GM21723 (cell line): ENCODE measurements at regions not wholly inside any gene's neighbourhood (a gene's known extent, or its start where the extent isn't known, plus 50 kb on each side); places are given as distances from the start of the nearest gene placed in this dataset.
"Not testable (repeated sequence)": the region's sequence is repeated elsewhere in the genome, so short reads cannot be mapped to it uniquely, and the experiment has no call there.

Experiments used
- ATAC-seq: cut with Tn5 transposase; IDR thresholded peaks from one replicate; pipeline ENCODE4 v1.9.1; 2021; ENCODE audit warnings: mild to moderate bottlenecking, moderate library complexity; ENCODE audit not compliant: unreplicated experiment

- ATAC-seq = no peak
Measured at GRCh38 chr7:153070141-153070540, 310.6 kb downstream of the ACTR3B start.

- no peak for ATAC-seq
Measured at GRCh38 chr7:153072806-153073205, 313.3 kb downstream of the ACTR3B start.

GRCh38 chr7:153076289-153076688 lies 316.7 kb downstream of the ACTR3B start:
- ATAC-seq = not testable (repeated sequence)

GRCh38 chr7:153081496-153081895 lies 321.9 kb downstream of the ACTR3B start:
- no peak for ATAC-seq

DNA sequence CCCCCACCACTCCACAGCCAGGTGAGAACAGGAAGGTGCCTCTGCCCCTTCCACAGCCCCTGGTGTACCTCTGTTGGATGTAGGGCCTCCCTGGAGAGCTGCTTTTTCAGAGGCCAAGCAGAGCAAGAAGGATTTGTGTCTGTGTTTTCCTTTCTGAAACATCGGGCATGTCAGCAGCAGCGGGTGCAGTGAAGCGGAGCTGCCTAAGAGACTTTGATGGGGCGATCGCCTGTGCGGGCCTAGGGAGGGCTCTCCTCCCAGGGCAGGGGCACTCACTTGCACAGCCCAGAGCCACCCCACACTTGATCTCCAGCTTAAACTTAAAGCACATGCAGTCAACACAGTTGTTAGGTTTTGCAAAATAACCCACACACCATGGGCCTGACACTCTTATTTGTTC lies 324.7 kb downstream of the ACTR3B start:
- no peak for ATAC-seq

DNA sequence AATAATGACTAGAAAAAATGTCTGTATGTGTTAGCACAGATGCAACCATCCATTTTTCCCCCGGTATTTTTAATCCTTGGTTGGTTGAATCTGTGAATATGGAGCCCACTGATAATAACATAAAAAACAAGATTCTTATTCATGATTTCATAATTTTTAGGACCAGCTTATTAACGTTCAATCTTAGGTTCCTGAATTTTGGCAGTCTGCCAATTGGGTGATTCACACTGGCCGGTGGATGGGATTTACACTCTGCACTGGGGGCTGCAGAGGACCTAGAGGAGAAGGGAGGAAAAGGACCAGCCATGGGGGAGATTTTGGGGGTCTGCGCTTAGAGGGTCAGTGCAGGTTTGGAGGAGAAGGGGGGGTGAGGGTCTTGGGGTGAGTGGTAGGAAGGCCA lies 327.9 kb downstream of the ACTR3B start:
- ATAC-seq = no peak

DNA sequence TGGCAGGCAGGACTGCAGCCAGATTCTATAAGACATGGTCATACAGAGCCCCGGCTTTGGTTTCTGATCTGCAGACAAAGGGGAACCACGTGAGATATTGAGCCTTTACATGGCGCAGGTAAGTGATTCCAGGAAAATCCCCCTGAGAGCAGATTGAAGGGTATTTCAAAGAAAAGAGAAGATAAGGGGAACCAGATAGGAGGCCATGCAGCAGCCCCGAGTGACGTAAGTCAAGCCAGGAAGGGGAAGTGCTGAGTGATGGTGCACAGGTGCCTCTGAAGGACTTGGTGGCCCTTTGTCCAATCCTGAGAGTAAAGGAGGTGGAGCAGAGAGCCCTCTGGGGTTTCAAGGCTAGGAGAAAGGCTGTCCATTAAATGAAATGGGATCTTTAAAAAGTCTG lies 329.0 kb downstream of the ACTR3B start:
- ATAC-seq = no peak

DNA sequence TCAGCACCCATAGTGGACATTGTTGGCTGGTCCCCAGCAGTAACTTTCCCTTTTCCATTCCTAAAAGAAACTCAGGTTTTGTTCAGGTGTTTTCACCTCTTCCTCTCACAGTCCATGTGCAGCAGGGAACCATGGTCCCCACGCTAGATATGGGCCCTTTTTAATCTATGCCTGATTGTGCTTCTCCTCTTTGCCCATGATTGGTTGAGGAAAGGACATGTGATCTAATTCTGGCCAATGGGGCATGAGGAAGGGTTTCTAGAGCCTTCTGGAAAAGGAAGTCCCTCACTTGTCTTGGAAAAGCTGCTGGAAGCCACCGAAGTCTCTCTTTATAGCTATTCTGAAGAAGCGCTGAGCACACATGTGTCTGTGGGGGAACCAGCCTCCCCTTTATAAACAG lies 330.7 kb downstream of the ACTR3B start:
- no peak for ATAC-seq

DNA sequence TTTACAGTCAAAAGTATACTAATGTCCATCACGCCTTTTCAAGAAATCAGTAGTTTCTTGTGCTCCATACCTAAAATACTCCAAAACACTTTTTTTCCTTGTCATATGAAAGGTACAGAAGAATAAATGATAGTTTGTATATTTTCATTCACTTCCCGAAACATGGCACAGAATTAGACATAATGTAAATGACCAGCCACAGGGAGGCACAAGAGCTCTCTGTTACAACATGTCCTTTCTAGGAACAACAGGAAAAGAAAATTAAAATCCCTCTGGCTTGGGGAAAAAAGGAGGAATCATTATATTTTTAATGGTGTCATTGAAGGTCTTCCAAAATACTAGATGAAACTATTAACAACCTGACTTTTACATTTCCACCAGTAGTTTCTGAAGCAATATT lies 331.2 kb downstream of the ACTR3B start:
- ATAC-seq = no peak

DNA sequence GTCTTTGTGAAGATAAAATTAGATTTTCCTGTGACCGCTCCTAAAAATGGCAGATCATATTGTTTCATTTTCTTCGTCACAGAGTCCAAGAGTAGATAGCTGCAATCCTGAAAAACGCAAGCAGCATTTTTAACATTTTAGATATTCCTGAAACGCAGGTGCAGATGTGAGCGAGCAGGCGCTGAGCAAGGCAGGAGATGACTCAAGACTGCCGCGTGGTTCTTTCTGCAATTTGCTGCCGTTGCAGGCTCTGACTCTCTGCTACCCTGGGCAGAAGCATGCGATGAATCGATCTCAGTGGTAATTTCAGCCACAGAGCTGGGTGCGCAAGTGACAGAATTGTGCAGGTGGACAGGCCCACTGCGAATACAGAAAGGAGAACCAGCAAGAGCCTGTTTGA lies 331.9 kb downstream of the ACTR3B start:
- ATAC-seq = no peak

DNA sequence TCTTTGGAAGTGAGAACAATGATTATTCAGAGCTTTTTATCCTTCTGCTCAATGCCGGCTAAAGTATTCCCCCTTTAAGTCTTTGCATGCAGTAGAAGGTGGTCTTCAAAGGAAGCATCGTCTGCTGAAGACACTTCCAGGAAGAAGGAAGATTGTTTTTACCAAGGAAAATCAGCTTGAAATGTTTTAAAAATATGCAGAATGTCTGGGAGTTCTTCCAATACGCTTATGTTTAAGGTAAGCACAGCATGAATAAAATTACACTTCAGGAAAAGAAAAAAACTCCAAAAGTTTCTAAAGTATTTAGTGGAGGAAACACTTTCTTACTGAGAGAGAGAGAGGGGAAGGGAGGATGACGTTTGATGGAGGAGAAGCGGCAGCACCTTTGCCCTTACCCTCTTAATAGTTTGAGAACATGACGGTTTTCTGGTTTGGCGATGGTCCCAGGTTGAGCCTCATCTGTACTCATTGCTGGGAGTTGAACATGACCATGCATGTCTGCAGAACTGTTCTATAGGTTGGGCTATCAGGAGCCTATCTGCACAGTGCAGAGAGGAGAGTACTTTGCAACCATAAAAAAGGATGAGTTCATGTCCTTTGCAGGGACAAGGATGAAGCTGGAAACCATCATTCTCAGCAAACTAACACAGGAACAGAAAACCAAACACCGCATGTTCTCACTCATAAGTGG lies 338.1 kb downstream of the ACTR3B start:
- no peak for ATAC-seq

DNA sequence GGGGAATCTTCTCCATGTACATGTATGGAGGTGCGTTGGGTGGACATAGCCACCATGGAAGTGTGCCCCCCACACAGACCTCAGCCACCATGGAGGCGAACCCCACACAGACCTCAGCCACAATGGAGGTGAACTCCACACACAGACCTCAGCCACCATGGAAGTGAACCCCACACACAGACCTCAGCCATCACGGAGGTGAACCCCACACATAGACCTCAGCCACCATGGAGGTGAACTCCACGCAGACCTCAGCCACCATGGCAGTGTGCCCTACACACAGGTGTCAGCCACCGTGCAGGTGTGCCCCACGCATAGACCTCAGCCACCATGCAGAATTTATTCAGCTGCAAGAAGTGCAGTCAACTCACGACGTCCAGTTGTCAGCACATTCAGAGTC lies 339.7 kb downstream of the ACTR3B start:
- no peak for ATAC-seq

- no peak for ATAC-seq
Measured at GRCh38 chr7:153100691-153101237, 341.2 kb downstream of the ACTR3B start.

- ATAC-seq = no peak
Measured at GRCh38 chr7:153103202-153103601, 343.6 kb downstream of the ACTR3B start.

GRCh38 chr7:153107826-153108225 lies 348.3 kb downstream of the ACTR3B start:
- no peak for ATAC-seq

GRCh38 chr7:153109566-153109965 lies 350.0 kb downstream of the ACTR3B start:
- no peak for ATAC-seq

GRCh38 chr7:153110606-153111005 lies 351.1 kb downstream of the ACTR3B start:
- no peak for ATAC-seq

- not testable (repeated sequence) for ATAC-seq
Measured at GRCh38 chr7:153122255-153122654, 362.7 kb downstream of the ACTR3B start.

DNA sequence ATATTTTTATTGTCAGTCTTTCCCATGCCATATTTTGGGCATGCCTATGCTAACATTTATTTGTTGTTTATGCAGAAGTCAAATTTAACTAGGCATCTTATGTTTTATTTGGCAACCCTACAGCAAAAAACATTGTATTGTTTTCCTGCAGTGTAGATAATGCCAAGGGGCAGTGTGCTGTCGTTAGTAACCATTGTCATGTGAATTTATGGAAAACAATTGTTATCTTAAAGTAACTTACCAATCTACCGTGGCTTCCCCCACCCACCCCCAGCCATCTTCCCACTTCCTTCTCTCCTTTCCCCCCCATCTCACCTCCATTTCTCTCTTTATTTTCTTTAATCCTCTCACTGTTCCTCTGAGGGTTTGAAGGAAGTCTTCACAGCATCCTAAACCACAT lies 370.5 kb downstream of the ACTR3B start:
- no peak for ATAC-seq

DNA sequence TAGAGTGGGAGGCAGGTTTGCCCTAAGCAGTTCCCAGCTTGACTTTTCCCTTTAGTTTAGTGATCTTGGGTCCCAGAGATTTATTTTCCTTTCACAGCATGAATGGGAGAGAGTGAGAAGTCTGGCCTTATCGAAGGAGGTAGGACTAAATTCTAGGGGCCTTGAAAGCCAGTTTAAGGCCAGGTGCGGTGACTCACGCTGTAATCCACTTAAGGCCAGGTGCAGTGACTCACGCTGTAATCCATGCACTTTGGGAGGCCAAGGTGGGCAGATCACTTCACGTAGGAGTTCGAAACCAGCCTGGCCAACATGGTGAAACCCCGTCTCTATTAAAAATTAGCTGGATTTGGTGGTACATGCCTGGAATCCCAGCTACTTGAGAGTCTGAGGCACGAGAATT lies 392.2 kb downstream of the ACTR3B start:
- ATAC-seq = no peak

DNA sequence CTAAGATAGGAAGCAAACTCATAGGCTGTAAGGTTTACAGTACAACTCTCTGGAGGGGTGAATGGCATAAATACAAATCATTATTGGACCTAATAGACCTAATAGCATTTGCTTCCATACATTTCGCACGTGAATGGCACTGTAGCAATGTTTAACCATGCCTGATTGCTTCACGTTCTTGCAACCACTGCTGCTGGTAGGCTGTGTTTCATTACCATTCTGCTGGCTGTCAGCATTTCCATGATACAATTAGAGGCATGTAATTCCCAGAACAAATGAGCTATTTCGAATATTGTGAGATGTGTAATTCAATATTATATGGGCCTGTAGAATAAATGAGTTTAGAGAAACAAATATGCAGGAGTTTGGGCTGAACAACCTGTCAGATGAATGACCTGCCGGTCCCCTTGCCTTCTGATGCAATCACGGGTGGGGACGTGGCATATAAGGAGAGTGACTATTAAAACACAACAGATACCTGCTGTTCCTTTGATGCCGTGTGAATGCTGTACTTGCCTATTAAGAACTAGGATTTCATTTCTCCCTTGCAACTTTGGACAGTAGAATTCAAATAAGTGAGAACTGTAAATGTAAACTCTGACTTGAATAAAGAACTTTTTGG lies 393.4 kb downstream of the ACTR3B start:
- ATAC-seq = no peak

DNA sequence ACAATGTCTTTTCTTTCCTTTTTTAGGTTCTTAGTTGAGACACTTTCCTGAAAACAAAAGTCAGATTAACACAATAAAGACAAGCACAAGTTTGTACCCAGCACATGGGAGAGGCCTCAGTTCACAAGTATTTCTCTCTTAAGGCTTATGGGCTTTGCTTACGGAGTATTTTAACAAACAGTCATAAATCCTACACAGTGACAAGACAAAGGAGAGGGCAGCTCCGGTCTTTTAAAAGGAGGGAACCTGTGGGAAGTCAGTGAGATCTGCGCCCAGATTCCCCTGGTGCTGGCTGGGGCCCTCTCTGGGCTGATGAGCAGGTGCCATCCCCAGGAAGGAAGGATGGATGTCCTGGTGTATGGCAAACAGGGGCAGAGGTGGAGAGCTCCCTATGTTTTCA lies 398.6 kb downstream of the ACTR3B start:
- no peak for ATAC-seq

DNA sequence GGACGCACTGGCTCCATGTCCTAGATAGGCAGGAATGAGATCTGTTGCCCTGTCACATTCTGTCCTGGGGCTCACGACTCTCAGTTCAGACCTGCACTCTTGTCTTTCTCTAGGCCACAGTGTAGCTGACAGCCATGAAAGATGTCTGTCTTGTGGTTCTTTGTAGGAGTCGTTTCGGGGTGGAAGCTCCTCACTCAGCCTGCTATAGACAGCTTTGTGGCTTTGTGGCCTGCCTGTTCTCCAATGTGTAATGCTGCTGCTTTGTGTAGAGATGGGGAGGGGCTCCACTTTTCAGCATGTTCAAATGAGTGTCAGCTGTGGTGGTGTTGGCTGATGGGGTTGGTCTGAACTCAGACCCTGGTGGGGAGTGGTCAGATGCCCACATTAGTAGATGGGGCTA lies 410.7 kb downstream of the ACTR3B start:
- ATAC-seq = no peak
